ENCODE measurements at regions not wholly inside any gene's neighbourhood (a gene's known extent, or its start where the extent isn't known, plus 50 kb on each side); places are given as distances from the start of the nearest gene placed in this dataset.
"Not testable (repeated sequence)": the region's sequence is repeated elsewhere in the genome, so short reads cannot be mapped to it uniquely, and the experiment has no call there.

DNA sequence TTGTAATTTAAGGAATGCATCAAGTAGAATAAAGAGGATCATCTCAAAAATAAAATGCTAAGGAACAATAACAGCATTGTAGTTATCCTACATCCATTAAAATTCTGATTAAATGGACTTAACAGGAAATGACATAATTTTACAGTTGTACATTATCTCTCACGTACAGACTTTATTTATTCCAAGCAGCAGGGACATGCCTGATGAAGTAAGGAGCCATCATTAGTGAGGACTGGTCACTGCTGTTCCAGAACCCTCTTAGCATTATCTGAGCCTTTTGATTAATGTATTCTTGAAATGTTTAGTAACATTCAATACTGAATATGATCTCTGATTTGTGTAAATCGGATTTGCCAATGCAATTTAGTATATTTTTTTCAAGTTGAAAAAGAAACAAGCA, 516.1 kb downstream of the DACH1 start:
- H3K27ac ChIP-seq (ENCODE audit: poor library complexity, severe bottlenecking), result no peak overlapping the region
- no peak overlapping the region for H3K4me3 ChIP-seq (ENCODE audit: severe bottlenecking)
- no peaks in the 10 kb centered on the region for H3K27me3 ChIP-seq (ENCODE audit: insufficient read depth, poor library complexity, severe bottlenecking)
- H3K4me1 ChIP-seq (ENCODE audit: insufficient read depth, poor library complexity, severe bottlenecking), result no peaks in the 10 kb centered on the region
- TF ChIP-seq, protein P1, sequence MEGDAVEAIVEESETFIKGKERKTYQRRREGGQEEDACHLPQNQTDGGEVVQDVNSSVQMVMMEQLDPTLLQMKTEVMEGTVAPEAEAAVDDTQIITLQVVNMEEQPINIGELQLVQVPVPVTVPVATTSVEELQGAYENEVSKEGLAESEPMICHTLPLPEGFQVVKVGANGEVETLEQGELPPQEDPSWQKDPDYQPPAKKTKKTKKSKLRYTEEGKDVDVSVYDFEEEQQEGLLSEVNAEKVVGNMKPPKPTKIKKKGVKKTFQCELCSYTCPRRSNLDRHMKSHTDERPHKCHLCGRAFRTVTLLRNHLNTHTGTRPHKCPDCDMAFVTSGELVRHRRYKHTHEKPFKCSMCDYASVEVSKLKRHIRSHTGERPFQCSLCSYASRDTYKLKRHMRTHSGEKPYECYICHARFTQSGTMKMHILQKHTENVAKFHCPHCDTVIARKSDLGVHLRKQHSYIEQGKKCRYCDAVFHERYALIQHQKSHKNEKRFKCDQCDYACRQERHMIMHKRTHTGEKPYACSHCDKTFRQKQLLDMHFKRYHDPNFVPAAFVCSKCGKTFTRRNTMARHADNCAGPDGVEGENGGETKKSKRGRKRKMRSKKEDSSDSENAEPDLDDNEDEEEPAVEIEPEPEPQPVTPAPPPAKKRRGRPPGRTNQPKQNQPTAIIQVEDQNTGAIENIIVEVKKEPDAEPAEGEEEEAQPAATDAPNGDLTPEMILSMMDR (IDR thresholded peaks at IDR 0.05; ENCODE audit: poor library complexity, severe bottlenecking), result no peak
- H3K36me3 ChIP-seq (ENCODE audit: low read depth), result no peaks in the 10 kb centered on the region
- DNase-seq (ENCODE audit: low spot score), result no peak
- ATAC-seq (ENCODE audit: low read depth), result no peak
- H3K9me3 ChIP-seq (ENCODE audit: severe bottlenecking), result no peaks in the 10 kb centered on the region

DNA sequence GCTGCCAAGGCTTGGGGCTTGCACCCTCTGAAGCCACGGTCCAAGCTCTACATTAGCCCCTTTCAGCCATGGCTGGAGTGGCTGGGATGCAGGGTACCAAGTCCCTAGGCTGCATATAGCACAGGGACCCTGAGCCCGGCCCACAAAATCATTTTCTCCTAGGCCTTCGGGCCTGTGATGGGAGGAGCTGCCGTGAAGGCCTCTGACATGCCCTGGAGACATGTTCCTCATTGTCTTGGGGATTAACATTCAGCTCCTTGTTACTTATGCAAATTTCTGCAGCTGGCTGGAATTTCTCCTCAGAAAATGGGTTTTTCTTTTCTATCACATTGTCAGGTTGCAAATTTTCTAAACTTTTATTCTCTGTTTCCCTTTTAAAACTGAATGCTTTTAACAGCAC, 521.1 kb downstream of the DACH1 start:
- not testable (repeated sequence) for ATAC-seq (ENCODE audit: low read depth); H3K9me3 ChIP-seq (ENCODE audit: severe bottlenecking); H3K27ac ChIP-seq (ENCODE audit: poor library complexity, severe bottlenecking); H3K4me3 ChIP-seq (ENCODE audit: severe bottlenecking); DNase-seq (ENCODE audit: low spot score); H3K4me1 ChIP-seq (ENCODE audit: insufficient read depth, poor library complexity, severe bottlenecking); H3K36me3 ChIP-seq (ENCODE audit: low read depth); H3K27me3 ChIP-seq (ENCODE audit: insufficient read depth, poor library complexity, severe bottlenecking)

DNA sequence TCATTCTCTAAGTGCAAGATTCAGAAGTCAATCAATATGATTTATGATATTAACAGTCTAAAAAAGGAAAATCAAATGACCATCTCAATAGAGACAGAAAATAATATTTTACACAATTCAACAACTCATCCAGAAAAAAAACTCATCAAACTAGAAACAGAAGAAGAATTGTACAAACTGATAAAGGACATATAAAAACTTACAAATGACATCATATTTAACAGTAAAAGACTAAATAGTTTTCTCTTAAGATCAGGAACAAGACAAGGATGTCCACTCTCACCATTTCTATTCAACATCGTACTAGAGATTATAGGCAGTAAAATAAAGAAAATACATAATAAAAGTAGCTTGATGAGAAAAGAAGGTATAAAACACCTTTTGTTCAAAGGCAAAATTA, 527.3 kb downstream of the DACH1 start:
- DNase-seq (ENCODE audit: low spot score), result no peak
- no peak overlapping the region for H3K4me3 ChIP-seq (ENCODE audit: severe bottlenecking)
- H3K27me3 ChIP-seq (ENCODE audit: insufficient read depth, poor library complexity, severe bottlenecking), result no peaks in the 10 kb centered on the region
- H3K9me3 ChIP-seq (ENCODE audit: severe bottlenecking), result no peaks in the 10 kb centered on the region
- TF ChIP-seq, protein P1 (IDR thresholded peaks at IDR 0.05; ENCODE audit: poor library complexity, severe bottlenecking), result no peak
- no peaks in the 10 kb centered on the region for H3K36me3 ChIP-seq (ENCODE audit: low read depth)
- ATAC-seq (ENCODE audit: low read depth), result no peak
- H3K4me1 ChIP-seq (ENCODE audit: insufficient read depth, poor library complexity, severe bottlenecking), result no peaks in the 10 kb centered on the region
- no peak overlapping the region for H3K27ac ChIP-seq (ENCODE audit: poor library complexity, severe bottlenecking)

DNA sequence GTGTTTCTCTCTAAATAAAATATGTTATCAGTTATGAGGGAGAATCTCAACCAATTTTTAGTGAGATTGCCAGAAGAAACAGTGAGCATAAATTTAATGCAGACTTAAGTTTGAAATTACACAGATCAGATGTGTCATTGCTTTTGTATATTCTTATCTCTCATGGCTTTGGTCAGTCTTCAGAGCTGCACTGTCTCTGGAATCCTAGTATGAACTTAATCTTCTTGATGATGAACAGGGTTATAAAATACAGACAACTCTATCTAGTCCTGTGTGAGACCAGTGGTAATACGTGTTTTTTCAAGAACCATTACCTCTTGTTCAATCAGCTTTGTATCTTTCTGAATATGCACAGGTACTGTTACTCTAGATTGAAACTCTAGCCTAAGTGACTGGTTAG, 528.0 kb downstream of the DACH1 start:
- Histone ChIP-seq H3K27me3 (ENCODE audit: insufficient read depth, poor library complexity, severe bottlenecking) (no peaks in the 10 kb centered on the region), H3K36me3 (ENCODE audit: low read depth) (no peaks in the 10 kb centered on the region), H3K9me3 (ENCODE audit: severe bottlenecking) (no peaks in the 10 kb centered on the region), H3K4me3 (ENCODE audit: severe bottlenecking) (no peak overlapping the region), H3K27ac (ENCODE audit: poor library complexity, severe bottlenecking) (no peak overlapping the region), H3K4me1 (ENCODE audit: insufficient read depth, poor library complexity, severe bottlenecking) (no peaks in the 10 kb centered on the region)
- TF ChIP-seq, protein P1 (IDR thresholded peaks at IDR 0.05; ENCODE audit: poor library complexity, severe bottlenecking), result no peak
- no peak for DNase-seq (ENCODE audit: low spot score)
- no peak for ATAC-seq (ENCODE audit: low read depth)

DNA sequence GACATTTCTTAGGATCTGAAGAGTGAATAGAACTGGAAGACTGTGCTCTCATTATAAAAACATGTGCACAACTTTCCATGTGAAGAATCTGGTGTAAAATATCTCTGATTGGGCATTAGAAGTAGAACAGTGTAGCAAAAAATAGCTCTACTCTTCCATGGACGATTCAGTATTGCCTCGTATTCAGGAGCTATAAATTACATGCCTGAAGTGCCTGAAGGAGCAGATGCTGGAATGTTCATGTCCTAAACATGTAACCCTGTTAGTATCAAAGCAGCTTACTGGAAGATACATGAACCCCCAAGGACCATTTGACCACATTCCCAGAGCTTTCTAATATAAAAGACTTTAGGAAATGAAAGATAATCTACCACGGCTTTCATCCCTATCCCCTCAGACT, 528.9 kb downstream of the DACH1 start:
- TF ChIP-seq, protein P1 (IDR thresholded peaks at IDR 0.05; ENCODE audit: poor library complexity, severe bottlenecking), result no peak
- H3K27me3 ChIP-seq (ENCODE audit: insufficient read depth, poor library complexity, severe bottlenecking), result no peaks in the 10 kb centered on the region
- DNase-seq (ENCODE audit: low spot score), result no peak
- no peaks in the 10 kb centered on the region for H3K36me3 ChIP-seq (ENCODE audit: low read depth)
- H3K27ac ChIP-seq (ENCODE audit: poor library complexity, severe bottlenecking), result no peak overlapping the region
- no peak for ATAC-seq (ENCODE audit: low read depth)
- no peaks in the 10 kb centered on the region for H3K9me3 ChIP-seq (ENCODE audit: severe bottlenecking)
- no peaks in the 10 kb centered on the region for H3K4me1 ChIP-seq (ENCODE audit: insufficient read depth, poor library complexity, severe bottlenecking)
- no peak overlapping the region for H3K4me3 ChIP-seq (ENCODE audit: severe bottlenecking)
